ENCODE measurements at regions not wholly inside any gene's neighbourhood (a gene's known extent, or its start where the extent isn't known, plus 50 kb on each side); places are given as distances from the start of the nearest gene placed in this dataset.

DNA sequence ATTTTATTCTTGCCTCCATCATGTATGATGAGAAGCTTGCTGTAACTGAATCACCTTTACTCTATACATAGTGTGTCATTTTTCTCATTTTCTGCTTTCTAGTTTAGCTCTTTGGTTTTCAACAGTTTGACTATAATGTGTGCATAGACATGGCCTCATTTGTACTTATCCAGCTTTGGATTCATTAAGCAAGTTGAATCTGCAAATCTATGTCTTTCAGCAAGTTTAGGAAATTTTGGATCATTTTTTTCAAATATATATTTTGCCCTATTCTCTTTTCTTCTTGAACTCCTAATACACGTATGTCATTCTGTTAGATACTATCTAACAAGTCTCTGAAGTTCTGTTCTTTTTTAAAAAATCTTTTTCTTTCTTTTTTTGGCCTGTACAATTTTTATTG, 57.8 kb downstream of the PRLHR start:
- DNase-seq: no peak

DNA sequence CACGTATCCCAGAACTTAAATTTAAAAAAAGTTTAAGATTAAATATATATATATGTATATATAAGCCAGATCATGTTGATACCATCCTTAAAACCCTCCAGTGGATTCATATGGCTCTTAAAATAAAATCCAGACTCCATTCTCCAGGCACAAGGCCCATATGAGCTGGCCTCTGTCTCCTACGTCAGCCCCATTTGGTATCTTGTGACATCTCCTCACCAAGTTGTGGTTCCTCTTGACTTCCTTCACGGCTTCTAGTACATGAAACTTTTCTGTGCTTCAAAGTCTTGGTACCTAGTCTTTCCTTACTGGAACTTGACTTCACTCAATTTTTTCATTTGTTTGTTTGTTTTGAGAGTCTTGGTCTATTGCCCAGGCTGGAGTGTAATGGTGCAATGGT, 61.3 kb downstream of the PRLHR start:
- DNase-seq: no peak

DNA sequence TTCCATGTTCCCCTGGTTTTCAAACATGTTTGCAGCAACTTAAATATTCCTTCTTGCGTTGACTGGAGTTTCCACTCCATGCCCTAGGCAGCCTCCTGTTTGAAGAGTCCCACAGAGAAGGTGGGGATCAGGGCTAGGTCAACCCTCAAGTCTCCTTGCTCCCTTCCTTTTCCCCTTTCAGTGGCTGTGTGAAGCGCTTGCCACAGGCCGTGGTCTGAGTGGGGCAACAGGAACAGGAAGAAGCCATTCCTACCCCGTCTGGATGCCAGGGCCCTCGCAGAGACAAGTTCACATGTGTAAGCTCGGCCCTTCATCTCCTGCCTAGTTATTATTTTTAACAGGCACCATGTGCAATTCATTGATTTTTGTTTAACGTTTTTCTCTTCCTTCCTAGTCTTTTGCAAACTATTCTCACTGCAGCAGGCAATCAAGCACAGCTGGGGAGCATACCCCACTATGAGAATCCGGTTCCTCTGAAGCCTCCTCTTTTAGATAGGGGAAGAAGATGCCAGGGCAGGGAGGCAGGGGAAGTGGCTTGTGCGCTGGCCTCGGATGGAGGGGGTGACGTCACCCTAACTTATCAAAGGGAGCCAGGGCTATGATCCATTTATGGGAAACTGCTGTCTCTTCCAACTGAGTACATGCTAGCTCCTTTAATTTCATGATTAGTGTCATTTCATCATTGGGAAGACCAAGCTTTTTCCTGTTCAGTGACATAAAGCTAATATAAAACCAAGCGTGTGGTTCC, 64.2 kb downstream of the PRLHR start:
- no peak for DNase-seq

- DNase-seq: no peak
Measured at GRCh38 chr10:118528426-118528825, 67.0 kb downstream of the PRLHR start.

GRCh38 chr10:118523775-118524174, 71.7 kb downstream of the PRLHR start:
- no peak for DNase-seq

DNA sequence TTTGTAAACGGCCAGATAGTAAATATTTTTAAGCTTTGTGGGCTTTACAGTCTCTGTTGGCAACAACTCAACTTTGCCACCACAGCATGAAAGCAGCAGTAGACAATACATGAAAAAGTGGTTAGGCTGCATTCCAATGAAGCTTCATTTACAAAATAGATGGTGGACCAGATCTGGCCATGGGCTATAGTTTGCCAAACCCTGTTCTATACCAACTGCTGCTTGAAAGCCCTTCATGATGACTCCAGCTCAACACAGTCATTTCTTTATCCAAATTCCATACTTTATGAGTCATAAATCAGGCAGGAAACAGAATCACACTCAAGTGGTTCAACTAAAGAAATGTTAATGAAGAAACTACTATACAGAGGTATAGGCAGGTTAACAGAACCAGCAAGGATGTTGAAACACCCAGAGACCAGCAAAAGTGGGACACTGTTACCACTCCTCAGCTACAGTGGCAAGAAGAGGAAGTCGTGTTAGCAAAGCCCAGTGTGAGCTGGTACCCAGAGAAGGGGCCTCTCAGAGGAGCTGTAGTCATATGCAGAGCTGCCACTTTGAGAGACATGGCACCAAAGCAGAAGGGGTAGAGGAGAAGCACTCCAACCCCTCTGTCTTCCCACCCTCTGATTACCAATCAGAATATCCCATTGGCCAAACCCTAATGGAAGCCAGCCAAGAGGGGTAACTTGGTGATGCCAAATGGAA, 72.5 kb downstream of the PRLHR start:
- no peak for DNase-seq

GRCh38 chr10:118521415-118522117, 73.9 kb downstream of the PRLHR start:
- DNase-seq: no peak

DNA sequence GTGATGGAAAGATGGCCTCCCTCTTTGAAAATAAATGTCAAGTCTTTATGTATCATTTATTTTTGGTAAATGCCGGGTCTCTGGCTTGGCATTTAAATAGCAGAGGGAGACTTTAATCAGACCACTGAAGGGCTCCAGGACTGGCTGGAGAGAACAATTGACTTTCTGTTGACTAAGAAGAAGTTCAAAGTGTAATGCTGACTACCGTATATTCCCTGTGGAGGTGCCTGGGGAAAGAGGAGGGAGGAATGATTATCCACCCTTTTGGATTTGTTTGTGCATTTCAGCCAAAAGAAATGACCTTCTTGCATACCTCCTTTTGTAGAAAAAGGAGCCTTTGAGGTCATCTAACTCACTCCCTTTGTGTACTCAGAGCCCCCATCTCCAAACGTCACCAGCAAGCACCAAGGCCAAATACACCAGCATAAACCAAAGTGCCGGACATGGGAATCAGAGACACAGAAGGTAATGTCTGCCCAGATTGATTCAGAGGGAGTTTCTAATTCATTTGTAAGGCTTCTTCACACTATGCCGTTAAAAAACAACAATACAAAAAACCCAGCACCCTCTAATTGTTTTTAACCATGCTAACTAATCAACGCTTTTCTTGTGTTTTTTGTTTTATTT, 75.2 kb downstream of the PRLHR start:
- no peak for DNase-seq

DNA sequence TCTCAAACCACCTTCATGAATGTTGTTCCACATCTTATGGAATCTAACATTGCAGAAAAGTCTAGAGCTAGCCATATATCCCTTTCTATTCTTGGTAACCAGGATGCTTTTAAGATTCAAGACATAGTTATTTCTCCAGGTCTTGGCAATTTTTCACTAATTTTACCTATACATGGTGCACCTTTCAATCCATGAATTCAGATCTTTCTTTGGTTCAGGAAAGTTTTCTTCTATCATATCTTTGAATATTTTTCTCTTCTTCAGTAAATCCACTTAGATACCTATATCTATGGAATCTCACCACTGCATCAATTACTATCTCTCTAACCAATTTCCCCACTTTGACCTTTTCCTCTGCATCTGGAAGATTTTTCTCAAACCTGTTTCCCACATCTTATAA, 77.4 kb downstream of the PRLHR start:
- DNase-seq: no peak

GRCh38 chr10:118516716-118517115, 78.7 kb downstream of the PRLHR start:
- DNase-seq: no peak

- DNase-seq: no peak
Measured at GRCh38 chr10:118513174-118513573, 82.3 kb downstream of the PRLHR start.

DNA sequence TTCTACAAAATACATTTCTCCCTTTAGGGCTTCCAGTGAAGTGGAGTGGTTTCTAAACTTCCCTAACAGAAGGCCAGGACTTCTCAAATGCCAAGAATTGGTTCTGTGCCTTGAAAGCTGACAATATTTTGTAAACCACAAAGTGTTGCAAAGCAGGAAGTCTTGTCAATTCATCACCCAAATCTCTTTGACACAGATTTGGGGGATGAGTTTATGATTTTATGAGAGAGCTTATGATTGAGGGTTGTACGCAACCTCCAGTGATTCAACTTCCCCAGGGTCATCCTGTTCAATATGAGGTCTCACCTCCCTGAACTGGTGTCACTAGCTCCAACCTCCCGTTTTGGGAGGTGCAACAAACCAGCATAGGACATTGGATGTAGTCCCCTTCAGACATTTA, 83.7 kb downstream of the PRLHR start:
- no peak for DNase-seq

- no peak for DNase-seq
Measured at GRCh38 chr10:118508863-118509262, 86.6 kb downstream of the PRLHR start.

- DNase-seq: no peak
Measured at GRCh38 chr10:118508355-118508754, 87.1 kb downstream of the PRLHR start.

- DNase-seq: no peak
Measured at GRCh38 chr10:118506671-118507590, 88.5 kb downstream of the PRLHR start.

DNA sequence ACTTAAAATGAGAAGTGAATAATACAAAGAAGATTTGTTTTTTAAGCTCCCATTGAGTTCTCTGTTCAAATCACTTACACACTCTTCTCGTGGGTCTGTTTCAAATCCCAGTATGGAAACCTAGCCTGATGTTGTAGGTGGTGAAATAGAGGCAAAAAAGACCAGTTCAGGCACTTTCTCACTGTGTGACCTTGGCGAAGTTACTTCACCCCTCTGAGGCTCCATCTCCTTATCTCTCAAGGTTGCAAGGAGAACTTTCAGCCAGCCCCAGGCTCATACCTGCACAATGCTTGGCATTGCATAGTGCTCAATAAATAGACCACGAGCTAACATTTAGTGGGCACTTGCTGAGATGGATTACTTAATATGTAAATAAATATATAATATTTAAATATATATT, 90.1 kb downstream of the PRLHR start:
- DNase-seq: no peak

GRCh38 chr10:118504467-118505205, 90.8 kb downstream of the PRLHR start:
- no peak for DNase-seq

GRCh38 chr10:118504044-118504443, 91.4 kb downstream of the PRLHR start:
- no peak for DNase-seq

- DNase-seq: no peak
Measured at GRCh38 chr10:118503192-118503591, 92.3 kb downstream of the PRLHR start.

DNA sequence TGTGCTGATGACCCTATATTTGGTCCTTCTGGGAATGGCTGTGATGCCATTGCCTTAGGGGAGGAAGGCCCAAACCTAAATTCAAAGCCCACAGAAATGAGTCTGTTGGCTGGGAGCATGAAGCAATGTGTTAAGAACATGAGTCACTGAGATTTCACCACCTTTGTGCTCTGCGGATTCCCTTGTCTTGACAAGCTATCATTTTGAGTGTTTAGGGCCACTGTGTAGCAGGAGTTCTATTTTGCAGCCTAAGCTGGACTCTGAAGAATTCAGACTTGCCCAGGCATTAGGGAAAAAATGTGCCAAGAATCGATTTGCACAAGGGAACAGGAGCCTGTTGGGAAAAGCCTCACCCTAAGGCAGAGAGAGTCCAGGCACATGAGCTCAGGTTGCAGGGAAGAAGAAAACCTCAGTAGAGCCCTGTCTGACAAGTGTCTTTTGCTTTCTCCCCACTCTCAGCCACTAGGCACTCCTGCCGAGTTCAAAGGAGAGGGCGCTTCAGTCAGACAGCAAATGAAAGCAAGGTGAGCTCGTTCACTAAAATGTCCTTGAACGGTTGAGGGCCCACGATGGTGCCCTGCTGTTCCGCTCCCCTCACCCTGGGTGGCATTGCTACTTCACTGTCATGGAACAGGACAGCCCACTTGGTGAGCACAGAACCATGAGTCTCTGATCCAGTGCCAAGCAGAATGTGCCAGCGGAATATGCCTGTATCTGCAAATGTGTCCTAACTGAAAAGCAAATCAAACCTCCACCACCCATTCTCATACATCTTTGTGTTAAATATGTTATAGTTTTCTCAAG, 93.6 kb downstream of the PRLHR start:
- DNase-seq: no peak

GRCh38 chr10:118501171-118501570, 94.3 kb downstream of the PRLHR start:
- DNase-seq: no peak
